Common myeloid progenitor, CD34-positive (primary cell): ENCODE measurements at regions not wholly inside any gene's neighbourhood (a gene's known extent, or its start where the extent isn't known, plus 50 kb on each side); places are given as distances from the start of the nearest gene placed in this dataset.

ENCODE experiments used
- CTCF ChIA-PET: fragments of 350-600 bp; sonication (Branson Sonifier 250); formaldehyde crosslinking; loops from one replicate; lab custom pipeline; 2021; ENCODE audit warnings: antibody characterized with exemption; lab: Charles Lee
- POLR2A ChIA-PET: fragments of 350-600 bp; sonication (Branson Sonifier 250); formaldehyde crosslinking; loops from one replicate; lab custom pipeline; 2021; ENCODE audit warnings: antibody characterized with exemption; lab: Charles Lee
- DNase-seq, 3 donors: peaks; one replicate each; pipeline versions ENCODE4 v3.0.0 to v3.0.0-alpha.2; 2013
- H3K27ac ChIP-seq, 2 experiments: 1 replicate in 1 of 2; 2 replicates in 1 of 2; pipeline ENCODE4 v1.7.0; 2013; ENCODE audit warnings: inconsistent platforms in 2 of 2, low read length in 2 of 2, mild to moderate bottlenecking in 2 of 2, low read depth in 1 of 2, moderate library complexity in 1 of 2; ENCODE audit not compliant: severe bottlenecking in 2 of 2, insufficient read depth in 1 of 2, poor library complexity in 1 of 2
- H3K27me3 ChIP-seq, 5 experiments: replicated peaks in 2 of 5; 1 replicate in 3 of 5; 2 replicates in 2 of 5; pipeline versions ENCODE4 v1.6.1 to v1.7.0; 2013; ENCODE audit warnings: low read length in 4 of 5, mild to moderate bottlenecking in 2 of 5, moderate library complexity in 2 of 5, inconsistent platforms in 1 of 5; ENCODE audit not compliant: insufficient read depth in 5 of 5, control insufficient read depth in 4 of 5
- H3K36me3 ChIP-seq, 4 experiments: 1 replicate in 2 of 4; 2 replicates in 2 of 4; pipeline versions ENCODE4 v1.6.1 to v1.7.0; 2013; ENCODE audit warnings: low read length in 3 of 4, control low read depth in 1 of 4, mild to moderate bottlenecking in 1 of 4; ENCODE audit not compliant: control insufficient read depth in 4 of 4, insufficient read depth in 4 of 4
- H3K4me1 ChIP-seq, 4 experiments: 1 replicate in 3 of 4; 2 replicates in 1 of 4; pipeline versions ENCODE4 v1.6.1 to v1.7.1; 2013; ENCODE audit warnings: low read length in 3 of 4, mild to moderate bottlenecking in 3 of 4, control low read depth in 1 of 4, inconsistent platforms in 1 of 4, moderate library complexity in 1 of 4; ENCODE audit not compliant: control insufficient read depth in 4 of 4, insufficient read depth in 4 of 4; ENCODE audit errors: control extremely low read depth in 1 of 4
- H3K4me3 ChIP-seq, 7 experiments: 1 replicate in 4 of 7; 2 replicates in 3 of 7; pipeline versions ENCODE4 v1.5.1 to v1.7.0; 2013; ENCODE audit warnings: mild to moderate bottlenecking in 7 of 7, low read length in 6 of 7, moderate library complexity in 6 of 7, inconsistent platforms in 2 of 7, low read depth in 2 of 7, control low read depth in 1 of 7; ENCODE audit not compliant: insufficient read depth in 4 of 7, control insufficient read depth in 1 of 7; ENCODE audit errors: extremely low read depth in 1 of 7
- H3K9me3 ChIP-seq, 5 experiments: 1 replicate in 4 of 5; 2 replicates in 1 of 5; pipeline versions ENCODE4 v1.6.1 to v1.7.1; 2013; ENCODE audit warnings: low read length in 4 of 5, mild to moderate bottlenecking in 2 of 5, inconsistent platforms in 1 of 5, low read depth in 1 of 5, moderate library complexity in 1 of 5; ENCODE audit not compliant: control insufficient read depth in 4 of 5, insufficient read depth in 2 of 5; ENCODE audit errors: control extremely low read depth in 1 of 5
- WGBS: methylation state at CpG from one replicate; pipeline ENCODE4 v1.1.5; 2013; ENCODE audit not compliant: insufficient coverage; 5-methylcytosine and 5-hydroxymethylcytosine counted together

DNA sequence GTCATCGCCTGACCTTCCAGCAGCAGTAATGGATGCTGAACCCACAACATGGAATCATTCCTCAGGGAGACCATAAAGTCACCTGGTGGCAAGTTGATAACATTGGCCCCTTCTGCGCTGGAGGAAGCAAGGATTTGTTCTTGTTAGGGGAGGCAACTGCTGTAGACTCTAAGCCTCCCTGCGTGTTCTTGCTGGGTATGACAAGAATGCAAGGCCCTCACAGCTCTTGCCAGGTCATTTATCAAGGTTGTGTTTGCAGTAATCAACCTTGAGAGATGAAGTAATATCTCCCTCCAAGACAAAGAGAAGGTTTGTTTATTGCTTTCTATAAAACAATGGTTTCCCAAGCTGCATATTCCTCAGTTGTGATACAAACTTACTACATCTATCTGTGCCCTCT, 80.9 kb downstream of the PERP start:
- Histone ChIP-seq H3K4me1 (no peaks in the 10 kb centered on the region), H3K27ac (no peak overlapping the region), H3K36me3 (no peaks in the 10 kb centered on the region), H3K4me3 (no peak overlapping the region), H3K27me3 (no peaks in the 10 kb centered on the region), H3K9me3 (no peaks in the 10 kb centered on the region)
- POLR2A ChIA-PET: no interaction called here
- 85% methylated on average over 3 of the region's 3 CpGs for WGBS
- CTCF ChIA-PET: interaction anchor here (1.0 kb wide), 1 partner anchor 20 kb away, joined by 3 read pairs; no protein-coding TSS in a partner anchor
- no peak for DNase-seq

DNA sequence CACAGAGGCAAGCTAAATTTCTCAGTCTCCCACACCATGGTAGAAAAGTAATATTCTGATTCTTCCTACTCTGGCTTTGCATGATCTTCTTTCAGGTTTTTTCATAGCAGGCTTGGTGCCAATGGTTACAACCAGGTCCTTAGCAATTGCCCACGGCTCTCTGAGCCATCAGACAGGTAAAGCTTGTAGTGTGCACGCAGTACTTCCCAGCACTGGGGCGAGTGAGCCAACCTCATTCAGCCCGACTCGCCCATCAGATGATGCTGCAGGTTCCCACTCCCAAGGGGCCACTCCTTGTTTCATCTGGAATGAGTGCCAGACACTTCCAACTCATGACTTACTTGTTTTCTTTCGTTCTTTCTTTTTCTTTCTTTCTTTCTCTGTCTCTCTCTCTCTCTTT, 78.3 kb downstream of the PERP start:
- no peaks in the 10 kb centered on the region for H3K4me1 ChIP-seq
- ChIA-PET CTCF (no interaction called here), POLR2A (no interaction called here)
- DNase-seq: no peak
- no peak overlapping the region for H3K4me3 ChIP-seq
- no peaks in the 10 kb centered on the region for H3K27me3 ChIP-seq
- H3K27ac ChIP-seq: no peak overlapping the region
- H3K9me3 ChIP-seq: no peaks in the 10 kb centered on the region
- WGBS: 88% methylated on average over 6 of the region's 6 CpGs
- no peaks in the 10 kb centered on the region for H3K36me3 ChIP-seq

DNA sequence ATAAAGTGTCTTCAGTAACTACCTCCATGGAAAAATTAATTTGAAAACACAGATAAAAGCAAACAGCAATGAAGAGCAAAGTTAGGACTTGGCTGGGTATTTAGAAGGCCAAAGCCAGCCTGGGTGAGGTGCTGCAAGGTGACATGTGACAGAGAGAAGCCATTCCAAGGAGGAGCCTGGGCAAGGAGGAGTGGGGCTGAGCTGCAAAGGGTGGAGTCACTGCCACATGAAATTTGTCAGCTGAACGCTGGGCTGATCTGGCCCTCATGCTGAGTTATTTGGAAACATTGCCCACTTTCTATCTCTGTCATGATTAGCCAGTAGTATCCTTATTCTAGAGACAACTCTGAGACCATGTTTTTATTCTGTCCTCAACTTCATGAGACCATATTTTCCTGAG, 76.3 kb downstream of the PERP start:
- WGBS: 81% methylated on average over 1 of the region's 1 CpG
- H3K36me3 ChIP-seq: no peaks in the 10 kb centered on the region
- DNase-seq: no peak
- H3K27me3 ChIP-seq: no peaks in the 10 kb centered on the region
- no peak overlapping the region for H3K4me3 ChIP-seq
- H3K4me1 ChIP-seq: no peaks in the 10 kb centered on the region
- no peaks in the 10 kb centered on the region for H3K9me3 ChIP-seq
- CTCF ChIA-PET: no interaction called here
- POLR2A ChIA-PET: no interaction called here
- H3K27ac ChIP-seq: no peak overlapping the region

DNA sequence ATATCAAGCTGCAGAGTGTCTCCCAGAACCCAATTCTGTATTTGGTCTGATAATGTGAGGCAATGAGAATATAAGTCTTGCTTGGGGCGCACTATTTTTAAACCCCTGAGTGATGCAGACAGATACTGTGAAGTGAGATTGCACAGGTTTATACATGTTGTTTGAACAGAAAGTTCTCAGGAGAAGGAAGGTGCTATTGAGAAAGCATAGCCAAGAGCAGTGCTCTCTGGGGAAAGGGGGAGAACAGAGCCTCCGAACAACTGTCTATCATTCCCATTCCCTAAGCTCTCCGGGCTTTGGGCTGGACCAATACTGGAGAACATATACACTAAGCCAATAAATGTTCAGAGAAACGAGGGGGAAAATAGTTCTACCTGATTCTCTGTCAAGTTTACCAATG, 75.8 kb downstream of the PERP start:
- Histone ChIP-seq H3K27ac (no peak overlapping the region), H3K9me3 (no peaks in the 10 kb centered on the region), H3K4me1 (no peaks in the 10 kb centered on the region), H3K36me3 (no peaks in the 10 kb centered on the region), H3K4me3 (no peak overlapping the region), H3K27me3 (no peaks in the 10 kb centered on the region)
- ChIA-PET CTCF (interaction anchor here (1.2 kb wide), 1 partner anchor 372 kb away, joined by 3 read pairs; no protein-coding TSS in a partner anchor), POLR2A (no interaction called here)
- whole genome bisulfite sequencing: 92% methylated on average over 2 of the region's 4 CpGs
- DNase-seq: no peak

DNA sequence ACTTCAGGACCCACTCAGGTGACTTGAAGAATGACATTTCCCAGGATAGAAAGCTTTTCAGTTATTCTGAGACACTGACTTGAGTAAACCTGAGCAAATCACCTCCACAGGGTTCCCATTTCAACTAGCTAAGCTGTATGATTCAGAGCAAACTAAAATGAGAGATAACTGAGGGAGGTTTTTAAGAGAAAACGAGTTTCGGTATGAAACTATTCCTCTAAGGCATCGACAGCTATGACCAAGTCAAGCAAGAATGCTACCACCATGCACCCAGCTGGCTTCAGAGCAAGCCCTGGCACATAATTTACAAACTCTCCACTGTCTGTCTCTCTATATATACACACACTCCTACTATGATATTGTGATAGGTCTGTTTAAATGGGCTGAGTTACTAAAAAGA, 75.4 kb downstream of the PERP start:
- no peak for DNase-seq
- ChIA-PET POLR2A (no interaction called here), CTCF (interaction anchor here (1.2 kb wide), 1 partner anchor 373 kb away, joined by 3 read pairs; no protein-coding TSS in a partner anchor)
- Histone ChIP-seq H3K4me1 (no peaks in the 10 kb centered on the region), H3K36me3 (no peaks in the 10 kb centered on the region), H3K27me3 (no peaks in the 10 kb centered on the region), H3K27ac (no peak overlapping the region), H3K9me3 (no peaks in the 10 kb centered on the region), H3K4me3 (no peak overlapping the region)
- 100% methylated on average over 2 of the region's 3 CpGs for WGBS

DNA sequence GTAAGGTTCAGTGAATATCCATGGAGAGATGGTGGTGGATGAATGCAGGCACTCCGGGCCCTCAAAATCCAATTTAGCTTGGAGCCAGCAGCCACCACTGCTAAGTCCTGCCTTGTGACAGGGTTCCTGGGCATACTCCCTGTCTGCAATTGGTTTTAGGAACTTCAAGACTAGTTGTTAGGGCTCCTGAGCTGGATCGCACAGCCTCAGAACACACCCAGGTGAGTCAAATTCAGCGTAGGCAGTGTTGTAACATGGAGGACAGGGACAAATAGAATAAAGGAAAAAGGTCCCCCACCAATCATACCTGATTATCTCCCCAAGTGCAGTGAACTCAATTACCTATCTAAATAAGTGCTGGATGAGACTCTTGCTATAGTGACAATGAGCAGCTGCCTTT, 74.6 kb downstream of the PERP start:
- Histone ChIP-seq H3K27me3 (no peaks in the 10 kb centered on the region), H3K4me1 (no peaks in the 10 kb centered on the region), H3K9me3 (no peaks in the 10 kb centered on the region), H3K4me3 (no peak overlapping the region), H3K36me3 (no peaks in the 10 kb centered on the region), H3K27ac (no peak overlapping the region)
- POLR2A ChIA-PET: no interaction called here
- CTCF ChIA-PET: interaction anchor here (0.7 to 1.2 kb wide), 2 partner anchors 19 to 373 kb away, joined by 3 read pairs; no protein-coding TSS in a partner anchor
- no peak for DNase-seq
- 100% methylated on average over 2 of the region's 3 CpGs for whole genome bisulfite sequencing

DNA sequence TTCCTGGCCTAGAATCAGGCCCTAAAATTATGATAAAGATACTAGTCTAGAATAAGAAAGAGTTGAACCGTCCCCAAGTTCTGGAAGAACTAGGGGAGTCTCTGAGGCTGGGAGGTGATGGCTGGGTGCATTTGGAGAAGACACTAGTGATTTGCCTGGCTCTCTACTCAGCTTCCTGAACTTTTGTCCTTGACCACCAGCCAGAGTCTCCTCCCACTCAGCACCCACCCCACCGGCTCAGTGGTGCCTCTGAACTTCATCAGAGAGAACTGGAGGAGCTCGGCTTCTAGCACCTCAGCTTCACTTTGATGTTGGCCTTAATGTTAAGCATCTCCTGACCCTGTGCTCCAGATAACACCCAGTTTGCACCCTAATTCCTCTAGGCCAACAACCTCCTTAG, 73.0 kb downstream of the PERP start:
- CTCF ChIA-PET: interaction anchor here (1.0 kb wide), 1 partner anchor 9 kb away, joined by 3 read pairs; no protein-coding TSS in a partner anchor

More for the DNA sequence above, 73.0 kb downstream of the PERP start:
- H3K4me3 ChIP-seq: no peak overlapping the region
- H3K27me3 ChIP-seq: no peaks in the 10 kb centered on the region
- no peaks in the 10 kb centered on the region for H3K36me3 ChIP-seq
- DNase-seq: no peak
- no peak overlapping the region for H3K27ac ChIP-seq
- no peaks in the 10 kb centered on the region for H3K9me3 ChIP-seq
- WGBS: 94% methylated on average over 2 of the region's 3 CpGs
- POLR2A ChIA-PET: no interaction called here
- no peaks in the 10 kb centered on the region for H3K4me1 ChIP-seq
